Bronchial epithelial cell (primary cell): ENCODE measurements at regions not wholly inside any gene's neighbourhood (a gene's known extent, or its start where the extent isn't known, plus 50 kb on each side); places are given as distances from the start of the nearest gene placed in this dataset.
"Not testable (repeated sequence)": the region's sequence is repeated elsewhere in the genome, so short reads cannot be mapped to it uniquely, and the experiment has no call there.

Source experiments
- DNase-seq: peaks from one replicate; pipeline ENCODE4 v3.0.0-alpha.2; 2010; ENCODE audit warnings: low read depth
- FAIRE-seq: peaks from 2 replicates; lab custom pipeline; 2011; peaks lifted over from hg19 to GRCh38; lab: Jason Lieb, UNC
- H3K27me3 ChIP-seq: 2 replicates; pipeline ENCODE4 v1.5.1; 2011; ENCODE audit warnings: low read length; ENCODE audit not compliant: control insufficient read depth, insufficient read depth
- H3K36me3 ChIP-seq: 2 replicates; pipeline ENCODE4 v1.5.1; 2011; ENCODE audit warnings: low read length; ENCODE audit not compliant: control insufficient read depth, insufficient read depth
- H3K4me3 ChIP-seq: 2 replicates; pipeline ENCODE4 v1.5.1; 2011; ENCODE audit warnings: mild to moderate bottlenecking, low read depth, low read length, control low read depth
- TF ChIP-seq, protein P1 (sequence below): IDR thresholded peaks from 2 replicates; pipeline ENCODE4 v1.5.1; 2011; ENCODE audit warnings: mild to moderate bottlenecking, moderate library complexity, low read length, control low read depth, inconsistent platforms; ENCODE audit not compliant: insufficient read depth, severe bottlenecking

DNA sequence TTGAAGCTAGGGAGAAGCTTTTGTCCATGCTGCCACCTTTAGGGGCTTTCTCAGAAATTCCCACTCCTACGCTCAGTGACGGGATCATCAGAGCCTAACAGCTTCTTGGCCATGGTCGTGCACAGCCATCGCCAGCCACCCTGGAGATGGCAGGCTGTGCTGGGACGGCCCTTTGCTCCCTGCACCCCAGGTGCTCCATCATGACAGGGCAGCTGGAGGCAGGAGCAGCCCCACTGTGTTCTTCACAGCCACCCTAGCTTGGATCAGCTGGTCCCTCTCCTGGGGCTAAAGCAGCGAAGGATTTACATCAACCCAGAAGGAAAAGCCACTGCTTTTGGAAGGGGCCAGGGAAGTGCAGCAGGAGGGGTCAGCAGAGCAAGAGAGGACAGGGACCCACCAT is 235.9 kb downstream of the LY86 start:
- no peak for FAIRE-seq
- no peak for DNase-seq

DNA sequence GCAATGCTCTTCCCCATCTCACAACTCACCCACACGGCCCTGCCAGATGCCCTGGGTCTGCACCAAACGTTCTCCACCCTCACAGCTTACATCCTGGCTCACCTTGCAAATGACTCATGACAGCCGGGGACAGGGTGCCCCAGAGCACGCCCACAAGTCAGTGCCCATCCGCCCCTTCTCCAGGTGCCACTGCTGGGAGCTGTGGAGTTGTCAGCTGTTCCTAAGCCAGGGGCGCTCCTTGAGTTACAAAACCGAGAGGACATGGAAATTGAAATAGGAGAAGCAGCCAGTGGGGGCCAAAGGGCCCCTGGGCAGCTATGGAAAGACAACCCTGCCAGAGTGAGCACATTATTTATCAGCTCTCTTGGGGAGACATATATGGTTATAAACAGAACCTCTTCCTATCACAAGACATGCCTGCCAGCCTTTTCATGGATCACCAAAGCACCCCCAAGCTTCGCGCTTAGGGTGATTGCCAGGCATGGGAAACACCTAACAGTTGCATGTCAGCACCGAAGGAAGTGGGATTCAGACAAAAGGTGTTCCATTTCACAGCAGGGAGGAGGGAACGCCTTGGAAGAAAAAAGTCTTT is 236.8 kb downstream of the LY86 start:
- no peaks in the 10 kb centered on the region for H3K27me3 ChIP-seq
- H3K36me3 ChIP-seq = no peaks in the 10 kb centered on the region
- H3K4me3 ChIP-seq = no peak overlapping the region
- FAIRE-seq (no peak), DNase-seq (peak; percentile 74)
- TF ChIP-seq, protein P1, sequence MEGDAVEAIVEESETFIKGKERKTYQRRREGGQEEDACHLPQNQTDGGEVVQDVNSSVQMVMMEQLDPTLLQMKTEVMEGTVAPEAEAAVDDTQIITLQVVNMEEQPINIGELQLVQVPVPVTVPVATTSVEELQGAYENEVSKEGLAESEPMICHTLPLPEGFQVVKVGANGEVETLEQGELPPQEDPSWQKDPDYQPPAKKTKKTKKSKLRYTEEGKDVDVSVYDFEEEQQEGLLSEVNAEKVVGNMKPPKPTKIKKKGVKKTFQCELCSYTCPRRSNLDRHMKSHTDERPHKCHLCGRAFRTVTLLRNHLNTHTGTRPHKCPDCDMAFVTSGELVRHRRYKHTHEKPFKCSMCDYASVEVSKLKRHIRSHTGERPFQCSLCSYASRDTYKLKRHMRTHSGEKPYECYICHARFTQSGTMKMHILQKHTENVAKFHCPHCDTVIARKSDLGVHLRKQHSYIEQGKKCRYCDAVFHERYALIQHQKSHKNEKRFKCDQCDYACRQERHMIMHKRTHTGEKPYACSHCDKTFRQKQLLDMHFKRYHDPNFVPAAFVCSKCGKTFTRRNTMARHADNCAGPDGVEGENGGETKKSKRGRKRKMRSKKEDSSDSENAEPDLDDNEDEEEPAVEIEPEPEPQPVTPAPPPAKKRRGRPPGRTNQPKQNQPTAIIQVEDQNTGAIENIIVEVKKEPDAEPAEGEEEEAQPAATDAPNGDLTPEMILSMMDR = no peak

More for the DNA sequence above, 235.9 kb downstream of the LY86 start:
- no peaks in the 10 kb centered on the region for H3K36me3 ChIP-seq
- H3K27me3 ChIP-seq = no peaks in the 10 kb centered on the region
- TF ChIP-seq, protein P1 = no peak
- H3K4me3 ChIP-seq = no peak overlapping the region

DNA sequence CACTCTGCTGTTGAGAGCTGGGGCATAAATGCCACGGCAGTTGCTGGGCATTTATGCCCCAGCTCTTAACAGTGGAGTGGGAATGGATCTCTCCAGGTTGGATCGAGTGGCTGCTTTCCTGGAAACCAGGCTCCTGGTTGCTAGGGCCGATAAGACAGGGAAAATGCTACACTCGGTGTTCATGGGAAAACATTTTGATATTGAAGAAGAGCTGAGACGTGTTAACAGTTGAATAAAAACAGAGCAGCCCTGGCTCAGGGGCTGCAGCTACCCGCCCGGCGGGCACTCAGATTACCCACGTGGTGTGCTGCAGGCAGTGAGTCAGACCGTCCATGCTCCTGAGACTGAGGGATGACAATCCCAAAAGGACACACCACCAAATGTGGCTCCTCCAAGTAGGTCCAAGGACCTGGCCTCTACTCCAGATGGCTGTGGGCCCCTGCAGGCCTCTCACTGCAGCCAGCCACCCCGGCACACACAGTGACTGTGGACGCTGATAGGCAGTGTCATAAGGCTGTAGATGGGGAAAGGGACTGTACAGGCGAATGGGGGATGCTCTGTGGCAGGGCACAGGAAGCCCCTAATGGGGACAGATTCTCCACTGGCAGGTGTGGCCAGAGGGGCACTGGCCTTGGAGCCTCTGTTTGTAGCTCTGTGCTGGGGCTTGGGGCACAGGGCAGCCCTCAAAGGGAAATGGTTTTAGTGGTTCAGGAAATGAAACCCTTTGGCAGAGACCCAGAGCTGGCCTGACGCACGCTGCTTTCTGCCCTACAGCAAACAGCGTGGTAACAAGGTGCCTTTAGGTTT is 237.8 kb downstream of the LY86 start:
- FAIRE-seq (no peak), DNase-seq (peak; percentile 79)
- TF ChIP-seq, protein P1 = no peak
- Histone ChIP-seq H3K36me3 (no peaks in the 10 kb centered on the region), H3K4me3 (no peak overlapping the region), H3K27me3 (no peaks in the 10 kb centered on the region)

DNA sequence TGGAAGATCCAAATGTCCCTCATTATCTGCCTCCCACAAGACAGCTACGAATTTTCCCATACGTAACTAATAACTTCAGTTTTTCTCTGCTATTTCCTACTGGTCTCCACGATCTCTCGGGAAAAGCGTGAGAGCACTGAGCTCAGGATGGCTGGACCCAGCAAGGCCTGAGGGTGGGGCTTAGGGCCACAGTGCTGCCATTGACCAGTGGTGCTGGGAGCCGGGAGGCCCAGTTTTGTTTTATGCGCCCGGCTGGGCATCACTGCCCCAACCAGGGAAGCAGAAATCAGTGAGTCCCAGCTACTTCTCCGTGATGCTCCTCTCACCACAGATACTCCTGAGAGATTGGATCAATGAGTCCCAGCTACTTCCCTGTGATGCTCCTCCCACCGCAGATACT is 238.4 kb downstream of the LY86 start:
- H3K27me3 ChIP-seq = no peaks in the 10 kb centered on the region
- TF ChIP-seq, protein P1 = no peak
- FAIRE-seq (no peak), DNase-seq (no peak)
- no peak overlapping the region for H3K4me3 ChIP-seq
- no peaks in the 10 kb centered on the region for H3K36me3 ChIP-seq

DNA sequence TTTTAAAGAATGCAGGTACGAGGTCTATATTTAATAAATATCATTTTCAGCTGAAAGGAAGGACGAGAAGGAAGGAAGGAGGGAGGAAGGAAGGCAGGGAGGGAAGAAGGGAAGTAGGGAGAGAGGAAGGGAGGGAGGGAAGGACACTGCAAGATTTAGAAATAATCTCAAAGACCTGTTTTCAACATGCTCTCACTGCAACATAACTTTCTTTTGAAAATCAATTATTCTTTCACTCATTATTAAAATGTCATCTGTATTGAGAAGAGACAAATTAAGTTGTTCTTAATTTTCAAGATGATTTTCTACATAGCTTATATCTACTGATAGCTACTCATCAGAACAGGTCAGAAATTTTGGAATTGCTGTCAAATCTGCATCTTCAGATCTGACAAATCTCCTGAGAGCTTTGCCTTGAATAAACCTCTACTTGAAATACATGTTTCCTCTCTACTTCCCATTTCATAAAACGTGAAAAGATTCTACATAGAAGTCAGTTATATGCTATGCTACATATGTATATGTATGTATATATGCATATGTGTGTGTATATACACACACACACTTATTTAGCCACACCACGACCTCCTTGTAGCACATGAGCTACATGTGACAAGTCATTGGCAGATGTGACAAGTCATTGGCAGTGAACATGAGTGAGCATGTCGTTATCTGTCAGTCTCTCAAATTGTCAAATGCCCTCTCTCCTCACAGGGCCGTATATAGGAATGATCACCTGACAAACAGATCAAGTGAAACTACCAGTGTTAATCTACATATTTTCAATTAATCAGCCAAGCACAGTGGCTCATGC is 241.6 kb downstream of the LY86 start:
- H3K27me3 ChIP-seq = no peaks in the 10 kb centered on the region
- DNase-seq = no peak
- no peak for FAIRE-seq
- TF ChIP-seq, protein P1 = no peak
- H3K36me3 ChIP-seq = no peaks in the 10 kb centered on the region
- no peak overlapping the region for H3K4me3 ChIP-seq

DNA sequence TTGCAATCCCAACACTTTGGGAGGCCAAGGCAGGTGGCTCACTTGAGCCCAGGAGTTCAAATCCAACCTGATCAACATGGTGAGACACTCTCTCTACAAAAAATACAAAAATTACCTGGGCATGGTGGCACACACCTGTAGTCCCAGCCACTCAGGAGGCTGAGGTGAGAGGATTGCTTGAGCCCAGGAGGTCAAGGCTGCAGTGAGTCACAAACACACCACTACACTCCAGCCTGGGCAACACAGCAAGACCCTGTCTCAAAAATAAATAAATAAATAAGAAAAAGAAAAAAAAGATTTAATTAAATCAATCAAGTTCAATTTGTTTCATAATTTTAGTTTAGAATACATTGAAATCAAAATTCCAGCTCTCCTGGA is 242.2 kb downstream of the LY86 start:
- H3K27me3 ChIP-seq, H3K36me3 ChIP-seq, FAIRE-seq, DNase-seq, H3K4me3 ChIP-seq: not testable (repeated sequence)
